ENCODE measurements at regions not wholly inside any gene's neighbourhood (a gene's known extent, or its start where the extent isn't known, plus 50 kb on each side); places are given as distances from the start of the nearest gene placed in this dataset.

DNA sequence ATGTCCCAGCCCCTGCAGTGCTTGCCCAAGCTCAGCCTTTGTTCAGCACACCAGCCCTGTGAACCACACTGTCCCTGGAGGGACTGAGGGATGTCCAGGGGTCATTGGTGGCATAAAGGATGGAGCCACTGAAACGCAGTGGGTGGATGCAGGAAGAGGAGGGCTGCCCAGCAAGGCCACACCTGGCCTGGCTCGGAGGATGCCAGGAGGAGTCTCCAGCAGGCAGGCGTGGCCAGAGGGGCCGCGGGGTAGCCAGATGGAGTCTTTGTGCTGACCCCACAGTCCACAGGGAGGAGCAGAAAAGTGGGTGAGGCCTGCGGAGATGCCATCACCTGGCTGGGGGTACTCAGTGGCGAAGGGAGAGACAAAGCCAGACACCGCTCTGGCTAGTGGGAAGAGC is 108.5 kb upstream of the C14orf180 start:
- H2AFZ ChIP-seq (ENCODE audit: low read length): no peak overlapping the region
- H3K9me3 ChIP-seq (ENCODE audit: low read depth, low read length): no peaks in the 10 kb centered on the region
- no peak overlapping the region for H3K27ac ChIP-seq (ENCODE audit: low read depth, low read length)
- H3K4me1 ChIP-seq (ENCODE audit: insufficient read depth, low read length): no peaks in the 10 kb centered on the region
- no peak overlapping the region for H3K4me2 ChIP-seq (ENCODE audit: insufficient read depth, low read length)
- H3K4me3 ChIP-seq (ENCODE audit: insufficient read depth, low read length): no peak overlapping the region
- H3K36me3 ChIP-seq (ENCODE audit: insufficient read depth, low read length): no peaks in the 10 kb centered on the region
- H4K20me1 ChIP-seq (ENCODE audit: insufficient read depth, low read length): no peaks in the 10 kb centered on the region
- no peaks in the 10 kb centered on the region for H3K27me3 ChIP-seq (ENCODE audit: insufficient read depth, low read length)
- TF ChIP-seq, protein P1, sequence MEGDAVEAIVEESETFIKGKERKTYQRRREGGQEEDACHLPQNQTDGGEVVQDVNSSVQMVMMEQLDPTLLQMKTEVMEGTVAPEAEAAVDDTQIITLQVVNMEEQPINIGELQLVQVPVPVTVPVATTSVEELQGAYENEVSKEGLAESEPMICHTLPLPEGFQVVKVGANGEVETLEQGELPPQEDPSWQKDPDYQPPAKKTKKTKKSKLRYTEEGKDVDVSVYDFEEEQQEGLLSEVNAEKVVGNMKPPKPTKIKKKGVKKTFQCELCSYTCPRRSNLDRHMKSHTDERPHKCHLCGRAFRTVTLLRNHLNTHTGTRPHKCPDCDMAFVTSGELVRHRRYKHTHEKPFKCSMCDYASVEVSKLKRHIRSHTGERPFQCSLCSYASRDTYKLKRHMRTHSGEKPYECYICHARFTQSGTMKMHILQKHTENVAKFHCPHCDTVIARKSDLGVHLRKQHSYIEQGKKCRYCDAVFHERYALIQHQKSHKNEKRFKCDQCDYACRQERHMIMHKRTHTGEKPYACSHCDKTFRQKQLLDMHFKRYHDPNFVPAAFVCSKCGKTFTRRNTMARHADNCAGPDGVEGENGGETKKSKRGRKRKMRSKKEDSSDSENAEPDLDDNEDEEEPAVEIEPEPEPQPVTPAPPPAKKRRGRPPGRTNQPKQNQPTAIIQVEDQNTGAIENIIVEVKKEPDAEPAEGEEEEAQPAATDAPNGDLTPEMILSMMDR (IDR thresholded peaks at IDR 0.05; ENCODE audit: extremely low read depth, low read depth, low read length): no peak
- no peaks in the 10 kb centered on the region for H3K79me2 ChIP-seq (ENCODE audit: insufficient read depth, low read length)
- DNase-seq (ENCODE audit: insufficient read length, low spot score, missing footprints): no peak

DNA sequence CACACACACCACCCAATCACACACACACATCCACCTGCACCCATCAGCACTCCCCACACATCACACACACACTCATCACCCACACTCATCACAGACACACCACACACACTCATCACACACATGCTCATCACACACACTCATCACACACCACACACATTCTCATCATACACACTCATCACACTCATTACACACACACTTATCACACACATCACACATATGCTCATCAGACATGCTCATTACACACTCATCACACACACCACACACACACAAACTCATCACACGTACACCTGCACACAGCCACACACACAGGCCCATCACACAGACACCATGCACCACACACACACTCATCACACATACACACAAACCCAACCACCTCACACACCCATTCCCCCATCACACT is 107.5 kb upstream of the C14orf180 start:
- Histone ChIP-seq H3K4me2 (ENCODE audit: insufficient read depth, low read length) (no peak overlapping the region), H3K9me3 (ENCODE audit: low read depth, low read length) (no peaks in the 10 kb centered on the region), H3K79me2 (ENCODE audit: insufficient read depth, low read length) (no peaks in the 10 kb centered on the region), H3K27me3 (ENCODE audit: insufficient read depth, low read length) (no peaks in the 10 kb centered on the region), H3K36me3 (ENCODE audit: insufficient read depth, low read length) (no peaks in the 10 kb centered on the region), H2AFZ (ENCODE audit: low read length) (no peak overlapping the region), H4K20me1 (ENCODE audit: insufficient read depth, low read length) (no peaks in the 10 kb centered on the region), H3K4me3 (ENCODE audit: insufficient read depth, low read length) (no peak overlapping the region), H3K27ac (ENCODE audit: low read depth, low read length) (no peak overlapping the region), H3K4me1 (ENCODE audit: insufficient read depth, low read length) (no peaks in the 10 kb centered on the region)
- no peak for DNase-seq (ENCODE audit: insufficient read length, low spot score, missing footprints)
- TF ChIP-seq, protein P1 (IDR thresholded peaks at IDR 0.05; ENCODE audit: extremely low read depth, low read depth, low read length): no peak

DNA sequence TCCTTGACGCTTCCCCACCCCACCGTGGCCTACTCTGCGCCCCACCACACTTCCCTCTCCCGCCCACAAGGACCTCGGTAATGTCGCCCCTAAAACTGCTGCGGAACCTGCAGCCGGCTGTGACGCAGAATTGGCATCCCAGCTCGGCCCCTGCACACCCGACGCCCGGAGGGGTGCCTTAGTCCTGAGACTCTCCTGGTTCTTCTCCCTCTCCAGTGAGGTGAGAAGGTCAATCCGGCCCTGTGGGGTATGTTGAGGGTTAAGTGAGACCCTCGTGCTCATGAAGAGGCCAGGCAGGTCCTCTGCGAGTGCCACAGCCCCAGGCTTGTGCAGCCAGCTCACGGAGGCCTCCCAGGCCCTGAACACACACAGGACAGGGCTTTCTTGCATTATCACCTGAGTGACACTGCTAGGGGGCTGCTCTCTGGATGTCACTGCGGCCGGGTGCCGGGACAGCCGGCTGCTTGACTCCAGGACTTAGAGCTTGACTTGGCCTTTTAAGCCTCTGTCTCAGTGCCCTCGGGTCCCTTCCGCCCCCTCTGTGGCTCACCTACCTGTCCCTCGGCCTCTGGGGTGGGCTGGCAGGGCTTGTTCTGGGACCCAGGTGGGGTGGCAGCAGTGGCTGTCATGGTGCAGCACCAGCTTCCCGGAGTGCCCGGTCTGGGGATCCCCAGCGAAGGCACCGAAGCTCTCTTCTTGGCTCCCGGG is 106.9 kb upstream of the C14orf180 start:
- H3K27ac ChIP-seq (ENCODE audit: low read depth, low read length): no peak overlapping the region
- H3K4me2 ChIP-seq (ENCODE audit: insufficient read depth, low read length): no peak overlapping the region
- DNase-seq (ENCODE audit: insufficient read length, low spot score, missing footprints): no peak
- no peak overlapping the region for H2AFZ ChIP-seq (ENCODE audit: low read length)
- H3K36me3 ChIP-seq (ENCODE audit: insufficient read depth, low read length): no peaks in the 10 kb centered on the region
- H3K27me3 ChIP-seq (ENCODE audit: insufficient read depth, low read length): no peaks in the 10 kb centered on the region
- H3K79me2 ChIP-seq (ENCODE audit: insufficient read depth, low read length): no peaks in the 10 kb centered on the region
- no peaks in the 10 kb centered on the region for H3K4me1 ChIP-seq (ENCODE audit: insufficient read depth, low read length)
- H3K9me3 ChIP-seq (ENCODE audit: low read depth, low read length): no peaks in the 10 kb centered on the region
- TF ChIP-seq, protein P1 (IDR thresholded peaks at IDR 0.05; ENCODE audit: extremely low read depth, low read depth, low read length): no peak
- H3K4me3 ChIP-seq (ENCODE audit: insufficient read depth, low read length): no peak overlapping the region
- no peaks in the 10 kb centered on the region for H4K20me1 ChIP-seq (ENCODE audit: insufficient read depth, low read length)

DNA sequence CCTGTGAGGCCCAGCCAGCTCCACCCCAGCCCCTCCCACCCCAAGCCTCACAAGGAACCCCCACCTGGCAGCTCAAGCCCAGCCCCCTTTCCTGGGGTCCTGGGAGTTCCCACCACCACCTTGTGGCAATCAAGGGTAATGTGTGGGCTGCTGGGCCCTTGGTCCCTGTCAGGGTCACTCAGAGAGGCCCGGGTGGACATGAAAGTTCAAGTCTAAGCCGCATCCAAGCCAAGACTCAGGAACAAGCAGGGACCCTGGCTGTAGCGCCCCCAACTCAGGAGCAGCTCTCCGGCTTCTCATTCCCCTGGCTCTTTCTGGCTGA is 106.4 kb upstream of the C14orf180 start:
- no peaks in the 10 kb centered on the region for H3K4me1 ChIP-seq (ENCODE audit: insufficient read depth, low read length)
- TF ChIP-seq, protein P1 (IDR thresholded peaks at IDR 0.05; ENCODE audit: extremely low read depth, low read depth, low read length): no peak
- H3K4me2 ChIP-seq (ENCODE audit: insufficient read depth, low read length): no peak overlapping the region
- H3K27ac ChIP-seq (ENCODE audit: low read depth, low read length): no peak overlapping the region
- H4K20me1 ChIP-seq (ENCODE audit: insufficient read depth, low read length): no peaks in the 10 kb centered on the region
- no peaks in the 10 kb centered on the region for H3K27me3 ChIP-seq (ENCODE audit: insufficient read depth, low read length)
- no peak overlapping the region for H2AFZ ChIP-seq (ENCODE audit: low read length)
- no peak overlapping the region for H3K4me3 ChIP-seq (ENCODE audit: insufficient read depth, low read length)
- H3K79me2 ChIP-seq (ENCODE audit: insufficient read depth, low read length): no peaks in the 10 kb centered on the region
- DNase-seq (ENCODE audit: insufficient read length, low spot score, missing footprints): no peak
- H3K9me3 ChIP-seq (ENCODE audit: low read depth, low read length): no peaks in the 10 kb centered on the region
- no peaks in the 10 kb centered on the region for H3K36me3 ChIP-seq (ENCODE audit: insufficient read depth, low read length)
